Activated B cell treated with CpG ODN at 0.5 μM for 24 hours (primary cell): ENCODE measurements at regions not wholly inside any gene's neighbourhood (a gene's known extent, or its start where the extent isn't known, plus 50 kb on each side); places are given as distances from the start of the nearest gene placed in this dataset.

Experiments used
- ATAC-seq: fragments of 200-7000 bp; cut with Tn5 transposase; one replicate; pipeline ENCODE4 v1.10.0; 2021; ENCODE audit warnings: low read depth, mild to moderate bottlenecking, moderate library complexity
- CTCF ChIA-PET: fragments of 350-600 bp; sonication (Branson Sonifier 250); formaldehyde crosslinking; loops from one replicate; lab custom pipeline; 2021; ENCODE audit warnings: antibody characterized with exemption; lab: Charles Lee
- POLR2A ChIA-PET: fragments of 350-600 bp; sonication (Branson Sonifier 250); formaldehyde crosslinking; loops from one replicate; lab custom pipeline; 2021; ENCODE audit warnings: antibody characterized with exemption; lab: Charles Lee
- DNase-seq: peaks from one replicate; pipeline ENCODE4 v3.0.0; 2022
- H3K27ac Mint-ChIP-seq: one replicate; pipeline ENCODE4 v1.8.0; 2020; ENCODE audit warnings: mixed read lengths
- H3K27me3 Mint-ChIP-seq: one replicate; pipeline ENCODE4 v1.8.0; 2021; ENCODE audit warnings: mixed read lengths
- H3K36me3 Mint-ChIP-seq: one replicate; pipeline ENCODE4 v1.8.0; 2021; ENCODE audit warnings: low read depth, mixed read lengths
- H3K4me1 Mint-ChIP-seq: one replicate; pipeline ENCODE4 v1.8.0; 2021; ENCODE audit warnings: mixed read lengths
- H3K4me3 Mint-ChIP-seq: one replicate; pipeline ENCODE4 v1.8.0; 2020; ENCODE audit warnings: mild to moderate bottlenecking, mixed read lengths
- H3K9me3 Mint-ChIP-seq: one replicate; pipeline ENCODE4 v1.8.0; 2020; ENCODE audit warnings: mixed read lengths
- intact Hi-C: fragments of 100-400 bp; cut with micrococcal nuclease; formaldehyde crosslinking; loops from one replicate; pipeline ENCODE4 v1.15.1; 2024
- TF ChIP-seq, protein P1 (sequence below): fragments of 200-600 bp; IDR thresholded peaks from one replicate; pipeline ENCODE4 v1.8.0; 2022; ENCODE audit warnings: antibody characterized with exemption, mild to moderate bottlenecking

DNA sequence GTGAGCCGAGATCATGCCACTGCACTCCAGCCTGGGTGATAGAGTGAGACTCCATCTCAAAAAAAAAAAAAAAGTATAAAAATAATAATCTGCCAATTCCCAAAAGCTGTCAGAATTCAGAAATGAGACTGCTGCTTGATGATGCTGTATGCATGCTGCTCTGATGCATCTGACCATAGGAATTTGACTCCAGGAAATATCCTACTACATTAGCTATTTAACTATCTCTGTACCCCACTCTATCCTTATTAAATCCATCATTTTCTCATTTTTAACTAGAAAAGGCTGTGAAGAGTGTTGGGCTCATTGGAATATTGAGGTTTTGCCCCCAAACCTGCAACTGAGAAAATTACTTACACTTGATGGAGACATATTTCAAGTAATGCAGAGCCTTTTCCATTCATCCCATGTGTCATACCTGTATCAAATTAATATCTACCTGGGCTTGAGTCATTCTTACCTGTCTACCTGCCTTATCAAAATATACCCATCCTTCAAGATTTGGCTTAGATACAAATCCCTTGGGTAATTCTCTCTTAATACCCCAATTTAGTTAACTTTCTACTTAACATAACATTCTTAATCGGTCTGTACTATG, 135.2 kb upstream of the PREP start:
- ATAC-seq = no peak

DNA sequence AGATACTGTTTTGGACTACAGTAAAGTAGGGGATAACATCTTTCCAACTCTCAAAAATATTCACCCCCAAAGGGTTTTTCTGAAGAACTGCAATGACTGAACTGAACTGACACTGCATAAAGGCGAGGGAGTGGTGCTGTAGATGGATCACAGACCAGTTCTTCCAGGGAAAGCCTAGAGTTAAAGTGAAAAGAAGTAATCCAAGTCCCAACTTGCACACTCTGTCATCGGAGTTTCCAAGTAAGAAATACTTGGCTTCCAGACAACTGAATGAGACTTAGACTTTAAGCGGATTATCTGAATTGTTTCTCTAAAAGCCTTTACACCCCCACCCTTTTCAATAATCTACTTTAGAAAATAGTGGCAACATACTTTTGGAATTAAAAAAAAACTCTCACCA, 134.1 kb upstream of the PREP start:
- ATAC-seq (no peak), DNase-seq (no peak)
- H3K4me3 Mint-ChIP-seq = no peak overlapping the region
- ChIA-PET CTCF (no interaction called here), POLR2A (no interaction called here)
- H3K9me3 Mint-ChIP-seq = no peaks in the 10 kb centered on the region
- TF ChIP-seq, protein P1, sequence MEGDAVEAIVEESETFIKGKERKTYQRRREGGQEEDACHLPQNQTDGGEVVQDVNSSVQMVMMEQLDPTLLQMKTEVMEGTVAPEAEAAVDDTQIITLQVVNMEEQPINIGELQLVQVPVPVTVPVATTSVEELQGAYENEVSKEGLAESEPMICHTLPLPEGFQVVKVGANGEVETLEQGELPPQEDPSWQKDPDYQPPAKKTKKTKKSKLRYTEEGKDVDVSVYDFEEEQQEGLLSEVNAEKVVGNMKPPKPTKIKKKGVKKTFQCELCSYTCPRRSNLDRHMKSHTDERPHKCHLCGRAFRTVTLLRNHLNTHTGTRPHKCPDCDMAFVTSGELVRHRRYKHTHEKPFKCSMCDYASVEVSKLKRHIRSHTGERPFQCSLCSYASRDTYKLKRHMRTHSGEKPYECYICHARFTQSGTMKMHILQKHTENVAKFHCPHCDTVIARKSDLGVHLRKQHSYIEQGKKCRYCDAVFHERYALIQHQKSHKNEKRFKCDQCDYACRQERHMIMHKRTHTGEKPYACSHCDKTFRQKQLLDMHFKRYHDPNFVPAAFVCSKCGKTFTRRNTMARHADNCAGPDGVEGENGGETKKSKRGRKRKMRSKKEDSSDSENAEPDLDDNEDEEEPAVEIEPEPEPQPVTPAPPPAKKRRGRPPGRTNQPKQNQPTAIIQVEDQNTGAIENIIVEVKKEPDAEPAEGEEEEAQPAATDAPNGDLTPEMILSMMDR = no peak
- H3K27ac Mint-ChIP-seq = no peak overlapping the region
- H3K4me1 Mint-ChIP-seq = no peaks in the 10 kb centered on the region
- no peaks in the 10 kb centered on the region for H3K36me3 Mint-ChIP-seq
- peaks cover 2% of the 10 kb centered on the region for H3K27me3 Mint-ChIP-seq
- intact Hi-C loops = no loop called here

More for the DNA sequence above, 135.2 kb upstream of the PREP start:
- Mint-ChIP-seq H3K36me3 (no peaks in the 10 kb centered on the region), H3K9me3 (no peaks in the 10 kb centered on the region), H3K27ac (no peak overlapping the region), H3K4me3 (no peak overlapping the region), H3K27me3 (peaks cover under 1% of the 10 kb centered on the region), H3K4me1 (no peaks in the 10 kb centered on the region)
- TF ChIP-seq, protein P1 = no peak
- intact Hi-C loops = no loop called here
- DNase-seq = no peak
- CTCF ChIA-PET = no interaction called here
- POLR2A ChIA-PET = no interaction called here

DNA sequence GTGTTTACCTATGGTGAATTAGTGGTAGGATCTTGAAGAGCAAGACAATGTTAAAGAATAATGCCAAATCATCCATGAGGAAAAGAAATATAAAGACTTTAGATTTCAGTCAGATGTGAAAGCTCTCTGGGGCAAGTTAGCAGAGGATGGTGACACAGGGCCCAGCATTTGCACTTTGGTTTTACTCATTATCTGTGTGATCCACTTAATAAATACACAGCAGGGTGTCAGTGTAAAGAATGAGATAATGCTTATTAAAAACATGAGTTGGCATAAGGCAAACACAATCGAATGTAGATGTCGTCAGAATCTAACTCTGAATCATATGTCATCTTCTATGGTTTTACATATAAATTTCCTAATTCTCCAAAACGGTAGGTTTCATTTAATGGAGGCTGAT, 130.4 kb upstream of the PREP start:
- ChIA-PET CTCF (no interaction called here), POLR2A (no interaction called here)
- H3K27ac Mint-ChIP-seq = no peak overlapping the region
- DNase-seq (no peak), ATAC-seq (no peak)
- intact Hi-C loops = no loop called here
- no peaks in the 10 kb centered on the region for H3K36me3 Mint-ChIP-seq
- no peaks in the 10 kb centered on the region for H3K4me1 Mint-ChIP-seq
- TF ChIP-seq, protein P1 = no peak
- no peaks in the 10 kb centered on the region for H3K9me3 Mint-ChIP-seq
- H3K27me3 Mint-ChIP-seq = peaks cover 2% of the 10 kb centered on the region
- no peak overlapping the region for H3K4me3 Mint-ChIP-seq

DNA sequence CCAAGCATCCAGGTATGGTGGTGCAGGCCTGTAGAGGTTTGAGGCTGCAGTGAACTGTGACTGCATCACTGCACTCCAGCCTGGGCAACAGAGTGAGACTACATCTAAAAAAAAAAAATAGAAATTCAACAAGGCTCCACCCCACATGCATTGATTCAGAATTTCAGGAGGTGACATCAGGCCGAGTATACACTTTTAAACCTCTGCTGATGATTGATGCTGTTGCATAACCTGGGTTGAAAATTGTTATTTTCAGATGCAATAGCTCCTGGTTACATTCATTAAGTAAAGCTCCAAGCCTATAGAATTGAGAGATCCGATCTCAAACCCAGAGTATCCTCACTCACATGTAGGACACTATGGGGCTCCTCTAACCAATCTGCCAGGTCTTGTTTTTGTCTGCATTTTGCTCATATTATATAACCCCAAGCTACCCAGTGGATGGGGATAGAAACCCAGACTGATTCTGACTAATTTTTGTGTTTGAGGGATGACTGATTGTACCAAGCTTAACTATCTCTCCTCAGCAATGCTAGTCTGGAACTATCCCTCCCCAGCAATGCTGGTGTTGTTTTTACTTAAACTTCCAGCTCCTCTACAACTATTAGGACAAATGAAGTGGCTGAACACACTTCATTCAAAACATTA, 123.5 kb upstream of the PREP start:
- no peak overlapping the region for H3K27ac Mint-ChIP-seq

DNA sequence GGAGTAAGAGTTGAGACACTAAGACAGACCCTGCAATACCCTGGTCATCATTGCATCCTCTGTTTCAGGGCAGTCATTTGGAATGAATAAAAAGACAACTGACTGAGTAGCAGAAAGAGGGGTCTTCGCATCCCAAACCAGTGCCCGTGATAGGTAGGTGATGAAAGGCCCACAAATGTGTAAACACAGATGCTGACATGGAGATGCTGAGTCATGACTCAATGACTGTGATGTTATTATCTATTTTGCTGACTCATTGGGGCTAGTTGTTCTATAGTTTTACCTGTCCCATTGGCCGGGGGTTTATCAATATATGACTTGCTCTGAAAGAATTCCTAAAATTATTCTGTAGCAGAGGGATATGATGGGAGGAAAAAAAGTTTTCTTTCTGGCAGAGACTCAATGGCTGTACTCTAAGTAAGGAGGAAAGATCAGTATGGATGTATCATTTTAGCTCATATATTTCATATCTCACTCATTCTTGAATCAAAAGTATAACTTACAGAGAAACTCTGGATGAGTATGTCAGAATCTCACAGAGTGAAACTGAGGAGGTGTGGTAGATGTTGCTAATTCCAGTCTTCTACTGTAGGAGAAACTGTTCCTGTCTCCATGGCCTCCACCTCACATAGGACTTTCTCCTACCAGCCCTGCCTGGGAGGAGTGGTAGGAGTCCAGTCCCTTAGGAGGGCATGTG, 119.9 kb upstream of the PREP start:
- ChIA-PET POLR2A (no interaction called here), CTCF (no interaction called here)
- TF ChIP-seq, protein P1 = no peak
- Mint-ChIP-seq H3K36me3 (no peaks in the 10 kb centered on the region), H3K9me3 (peaks cover 3% of the 10 kb centered on the region), H3K4me3 (no peak overlapping the region), H3K27me3 (peaks cover 12% of the 10 kb centered on the region), H3K4me1 (no peaks in the 10 kb centered on the region), H3K27ac (no peak overlapping the region)
- ATAC-seq (no peak), DNase-seq (no peak)
- intact Hi-C loops = no loop called here

More for the DNA sequence above, 123.5 kb upstream of the PREP start:
- Mint-ChIP-seq H3K4me1 (no peaks in the 10 kb centered on the region), H3K36me3 (no peaks in the 10 kb centered on the region), H3K4me3 (no peak overlapping the region), H3K9me3 (no peaks in the 10 kb centered on the region), H3K27me3 (peaks cover 12% of the 10 kb centered on the region)
- intact Hi-C loops = no loop called here
- TF ChIP-seq, protein P1 = no peak
- POLR2A ChIA-PET = no interaction called here
- DNase-seq (no peak), ATAC-seq (no peak)
- CTCF ChIA-PET = no interaction called here
